ENCODE measurements at regions not wholly inside any gene's neighbourhood (a gene's known extent, or its start where the extent isn't known, plus 50 kb on each side); places are given as distances from the start of the nearest gene placed in this dataset.

DNA sequence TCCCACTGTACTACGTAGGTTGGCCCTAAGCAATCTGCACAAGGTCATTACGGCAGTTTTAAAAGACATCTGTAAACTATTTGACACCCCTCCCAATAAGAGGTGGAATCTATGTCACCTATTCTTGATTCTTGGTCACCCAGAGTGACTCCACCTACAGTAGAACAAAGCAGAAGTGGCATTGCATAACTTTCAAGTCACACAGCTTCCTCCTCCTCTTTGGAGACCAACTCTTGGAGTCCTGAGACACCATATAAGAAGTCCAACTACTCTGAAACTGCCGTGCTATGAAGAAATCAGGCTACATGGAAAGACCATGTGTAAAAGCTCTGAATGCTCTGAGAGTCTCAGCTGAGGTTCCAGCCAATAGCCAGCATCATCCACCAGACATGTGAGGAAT is 253.5 kb upstream of the CDH20 start:
- CTCF ChIA-PET = no interaction called here
- in situ Hi-C loops (cut with HindIII; ENCODE audit: low pct_unique_long_range_greater_than_20kb, low sequenced_read_pairs) = no loop called here
- Histone ChIP-seq H3K4me1 (ENCODE audit: control insufficient read depth, insufficient read depth, low read length) (no peaks in the 10 kb centered on the region), H3K4me3 (ENCODE audit: low read depth in 2 of 2, low read length in 2 of 2) (no peak overlapping the region), H3K27ac (ENCODE audit: low read length) (no peak overlapping the region), H3K9me3 (ENCODE audit: control insufficient read depth, insufficient read depth, low read depth, low read length) (no peaks in the 10 kb centered on the region), H3K27me3 (ENCODE audit: control insufficient read depth, insufficient read depth, low read length) (no peaks in the 10 kb centered on the region), H3K36me3 (ENCODE audit: control insufficient read depth, insufficient read depth, low read length) (no peaks in the 10 kb centered on the region)
- intact Hi-C loops (cut with micrococcal nuclease; ENCODE audit: unreplicated experiment) = no loop called here
- DNase-seq (ENCODE audit: low read depth, low spot score) = no peak
- TF ChIP-seq, protein P1, sequence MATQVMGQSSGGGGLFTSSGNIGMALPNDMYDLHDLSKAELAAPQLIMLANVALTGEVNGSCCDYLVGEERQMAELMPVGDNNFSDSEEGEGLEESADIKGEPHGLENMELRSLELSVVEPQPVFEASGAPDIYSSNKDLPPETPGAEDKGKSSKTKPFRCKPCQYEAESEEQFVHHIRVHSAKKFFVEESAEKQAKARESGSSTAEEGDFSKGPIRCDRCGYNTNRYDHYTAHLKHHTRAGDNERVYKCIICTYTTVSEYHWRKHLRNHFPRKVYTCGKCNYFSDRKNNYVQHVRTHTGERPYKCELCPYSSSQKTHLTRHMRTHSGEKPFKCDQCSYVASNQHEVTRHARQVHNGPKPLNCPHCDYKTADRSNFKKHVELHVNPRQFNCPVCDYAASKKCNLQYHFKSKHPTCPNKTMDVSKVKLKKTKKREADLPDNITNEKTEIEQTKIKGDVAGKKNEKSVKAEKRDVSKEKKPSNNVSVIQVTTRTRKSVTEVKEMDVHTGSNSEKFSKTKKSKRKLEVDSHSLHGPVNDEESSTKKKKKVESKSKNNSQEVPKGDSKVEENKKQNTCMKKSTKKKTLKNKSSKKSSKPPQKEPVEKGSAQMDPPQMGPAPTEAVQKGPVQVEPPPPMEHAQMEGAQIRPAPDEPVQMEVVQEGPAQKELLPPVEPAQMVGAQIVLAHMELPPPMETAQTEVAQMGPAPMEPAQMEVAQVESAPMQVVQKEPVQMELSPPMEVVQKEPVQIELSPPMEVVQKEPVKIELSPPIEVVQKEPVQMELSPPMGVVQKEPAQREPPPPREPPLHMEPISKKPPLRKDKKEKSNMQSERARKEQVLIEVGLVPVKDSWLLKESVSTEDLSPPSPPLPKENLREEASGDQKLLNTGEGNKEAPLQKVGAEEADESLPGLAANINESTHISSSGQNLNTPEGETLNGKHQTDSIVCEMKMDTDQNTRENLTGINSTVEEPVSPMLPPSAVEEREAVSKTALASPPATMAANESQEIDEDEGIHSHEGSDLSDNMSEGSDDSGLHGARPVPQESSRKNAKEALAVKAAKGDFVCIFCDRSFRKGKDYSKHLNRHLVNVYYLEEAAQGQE (IDR thresholded peaks at IDR 0.05; ENCODE audit: insufficient read depth in 1 of 2, low read depth in 2 of 2, low read length in 1 of 2) = no peak
- TF ChIP-seq, protein P2, sequence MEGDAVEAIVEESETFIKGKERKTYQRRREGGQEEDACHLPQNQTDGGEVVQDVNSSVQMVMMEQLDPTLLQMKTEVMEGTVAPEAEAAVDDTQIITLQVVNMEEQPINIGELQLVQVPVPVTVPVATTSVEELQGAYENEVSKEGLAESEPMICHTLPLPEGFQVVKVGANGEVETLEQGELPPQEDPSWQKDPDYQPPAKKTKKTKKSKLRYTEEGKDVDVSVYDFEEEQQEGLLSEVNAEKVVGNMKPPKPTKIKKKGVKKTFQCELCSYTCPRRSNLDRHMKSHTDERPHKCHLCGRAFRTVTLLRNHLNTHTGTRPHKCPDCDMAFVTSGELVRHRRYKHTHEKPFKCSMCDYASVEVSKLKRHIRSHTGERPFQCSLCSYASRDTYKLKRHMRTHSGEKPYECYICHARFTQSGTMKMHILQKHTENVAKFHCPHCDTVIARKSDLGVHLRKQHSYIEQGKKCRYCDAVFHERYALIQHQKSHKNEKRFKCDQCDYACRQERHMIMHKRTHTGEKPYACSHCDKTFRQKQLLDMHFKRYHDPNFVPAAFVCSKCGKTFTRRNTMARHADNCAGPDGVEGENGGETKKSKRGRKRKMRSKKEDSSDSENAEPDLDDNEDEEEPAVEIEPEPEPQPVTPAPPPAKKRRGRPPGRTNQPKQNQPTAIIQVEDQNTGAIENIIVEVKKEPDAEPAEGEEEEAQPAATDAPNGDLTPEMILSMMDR (IDR thresholded peaks at IDR 0.05) = no peak
- no peak for TF ChIP-seq SIN3A (IDR thresholded peaks at IDR 0.05; ENCODE audit: borderline replicate concordance, insufficient read depth, low read depth, low read length)
- TF ChIP-seq TCF7L2 (IDR thresholded peaks at IDR 0.05; ENCODE audit: low read depth, low read length) = no peak
- no peak for TF ChIP-seq POLR2AphosphoS5 (IDR thresholded peaks at IDR 0.05; ENCODE audit: low read depth, low read length)
- ATAC-seq = no peak
- BruUV-seq (replicated peaks) = no TSS peak
- POLR2A ChIA-PET = no interaction called here

DNA sequence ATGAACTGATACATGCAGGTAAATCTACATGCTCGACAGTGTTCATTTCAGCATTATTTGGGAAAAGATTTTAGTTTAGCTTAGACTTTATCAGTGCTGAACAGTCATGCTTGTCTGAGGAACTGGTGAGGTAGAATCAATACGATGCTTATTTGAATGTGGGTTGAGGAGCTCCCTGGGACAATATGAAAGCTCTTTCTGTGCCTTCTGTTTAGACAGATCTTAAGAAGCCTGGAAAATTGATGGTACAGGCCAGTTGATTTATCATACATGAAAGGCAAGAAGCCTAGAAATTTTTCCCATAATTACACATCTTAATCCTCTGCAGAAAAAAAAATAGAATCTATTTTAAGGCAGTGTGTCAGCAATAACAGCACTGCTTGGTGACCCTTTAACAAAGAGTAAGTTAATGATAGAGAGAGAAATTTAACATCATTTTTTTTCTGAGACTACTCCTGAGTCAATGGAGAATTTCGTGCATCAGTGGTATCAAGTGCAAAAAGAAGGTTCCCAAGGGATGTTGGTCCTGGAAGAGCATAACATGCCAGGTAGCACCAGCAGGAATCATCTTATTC is 252.2 kb upstream of the CDH20 start:
- TF ChIP-seq SIN3A (IDR thresholded peaks at IDR 0.05; ENCODE audit: borderline replicate concordance, insufficient read depth, low read depth, low read length) = no peak
- TF ChIP-seq, protein P1 (IDR thresholded peaks at IDR 0.05; ENCODE audit: insufficient read depth in 1 of 2, low read depth in 2 of 2, low read length in 1 of 2) = no peak
- TF ChIP-seq, protein P2 (IDR thresholded peaks at IDR 0.05) = no peak
- TF ChIP-seq POLR2AphosphoS5 (IDR thresholded peaks at IDR 0.05; ENCODE audit: low read depth, low read length) = no peak
- no peak for TF ChIP-seq TCF7L2 (IDR thresholded peaks at IDR 0.05; ENCODE audit: low read depth, low read length)
- in situ Hi-C loops (cut with HindIII; ENCODE audit: low pct_unique_long_range_greater_than_20kb, low sequenced_read_pairs) (no loop called here), intact Hi-C loops (cut with micrococcal nuclease; ENCODE audit: unreplicated experiment) (no loop called here)
- H3K4me1 ChIP-seq (ENCODE audit: control insufficient read depth, insufficient read depth, low read length) = no peaks in the 10 kb centered on the region
- POLR2A ChIA-PET = no interaction called here
- H3K9me3 ChIP-seq (ENCODE audit: control insufficient read depth, insufficient read depth, low read depth, low read length) = no peaks in the 10 kb centered on the region
- H3K4me3 ChIP-seq (ENCODE audit: low read depth in 2 of 2, low read length in 2 of 2) = no peak overlapping the region
- no peaks in the 10 kb centered on the region for H3K36me3 ChIP-seq (ENCODE audit: control insufficient read depth, insufficient read depth, low read length)
- DNase-seq (ENCODE audit: low read depth, low spot score) (no peak), ATAC-seq (no peak)
- no peak overlapping the region for H3K27ac ChIP-seq (ENCODE audit: low read length)
- no peaks in the 10 kb centered on the region for H3K27me3 ChIP-seq (ENCODE audit: control insufficient read depth, insufficient read depth, low read length)
- no TSS peak for BruUV-seq (replicated peaks)
- CTCF ChIA-PET = no interaction called here
